GM21390 (cell line): ENCODE measurements at regions not wholly inside any gene's neighbourhood (a gene's known extent, or its start where the extent isn't known, plus 50 kb on each side); places are given as distances from the start of the nearest gene placed in this dataset.

ENCODE experiments used
- ATAC-seq: cut with Tn5 transposase; IDR thresholded peaks from one replicate; pipeline ENCODE4 v1.9.1; 2021; ENCODE audit not compliant: unreplicated experiment

GRCh38 chr12:98182821-98183220 lies 332.6 kb upstream of the TMPO start:
- no peak for ATAC-seq

GRCh38 chr12:98185606-98186005 lies 329.8 kb upstream of the TMPO start:
- ATAC-seq, result no peak

GRCh38 chr12:98188650-98189077 lies 326.7 kb upstream of the TMPO start:
- no peak for ATAC-seq

- no peak for ATAC-seq
These were observed 320.8 kb upstream of the TMPO start for GRCh38 chr12:98194591-98194990.

- no peak for ATAC-seq
These were observed 317.0 kb upstream of the TMPO start for GRCh38 chr12:98198261-98198982.

- no peak for ATAC-seq
These were observed 306.6 kb upstream of the TMPO start for GRCh38 chr12:98208816-98209215.

- ATAC-seq, result no peak
These were observed 303.3 kb upstream of the TMPO start for GRCh38 chr12:98211909-98212695.

- no peak for ATAC-seq
These were observed 301.8 kb upstream of the TMPO start for GRCh38 chr12:98213556-98213955.

GRCh38 chr12:98217257-98217656 lies 298.1 kb upstream of the TMPO start:
- no peak for ATAC-seq

GRCh38 chr12:98220636-98221035 lies 294.8 kb upstream of the TMPO start:
- ATAC-seq, result no peak

GRCh38 chr12:98221243-98221808 lies 294.1 kb upstream of the TMPO start:
- no peak for ATAC-seq

- no peak for ATAC-seq
These were observed 293.3 kb upstream of the TMPO start for GRCh38 chr12:98222135-98222534.

GRCh38 chr12:98224584-98225221 lies 290.7 kb upstream of the TMPO start:
- ATAC-seq, result peak; percentile 91

- no peak for ATAC-seq
These were observed 288.2 kb upstream of the TMPO start for GRCh38 chr12:98227162-98227561.

- no peak for ATAC-seq
These were observed 286.5 kb upstream of the TMPO start for GRCh38 chr12:98228683-98229539.

GRCh38 chr12:98229540-98229924 lies 285.9 kb upstream of the TMPO start:
- ATAC-seq, result no peak

- no peak for ATAC-seq
These were observed 282.5 kb upstream of the TMPO start for GRCh38 chr12:98232753-98233390.

- ATAC-seq, result no peak
These were observed 280.1 kb upstream of the TMPO start for GRCh38 chr12:98235301-98235700.

GRCh38 chr12:98238515-98239130 lies 276.8 kb upstream of the TMPO start:
- no peak for ATAC-seq

GRCh38 chr12:98243190-98243589 lies 272.2 kb upstream of the TMPO start:
- ATAC-seq, result no peak
